Astrocyte (in vitro differentiated cells and primary cell): ENCODE measurements at regions not wholly inside any gene's neighbourhood (a gene's known extent, or its start where the extent isn't known, plus 50 kb on each side); places are given as distances from the start of the nearest gene placed in this dataset.
"Not testable (repeated sequence)": the region's sequence is repeated elsewhere in the genome, so short reads cannot be mapped to it uniquely, and the experiment has no call there.

ENCODE experiments used
- DNase-seq: peaks from one replicate; pipeline ENCODE4 v3.0.0-alpha.2; 2010; ENCODE audit warnings: low read depth
- FAIRE-seq: peaks from 2 replicates; lab custom pipeline; 2011; peaks lifted over from hg19 to GRCh38; lab: Jason Lieb, UNC
- H2AFZ ChIP-seq: 2 replicates; pipeline ENCODE4 v1.6.0; 2012; ENCODE audit warnings: low read depth, low read length, inconsistent platforms
- H3K27ac ChIP-seq: 2 replicates; pipeline ENCODE4 v1.5.1; 2011; ENCODE audit warnings: low read depth, low read length, inconsistent platforms
- H3K27me3 ChIP-seq: 2 replicates; pipeline ENCODE4 v1.6.0; 2011; ENCODE audit warnings: low read length, inconsistent platforms; ENCODE audit not compliant: insufficient read depth
- H3K36me3 ChIP-seq: 2 replicates; pipeline ENCODE4 v1.5.1; 2011; ENCODE audit warnings: low read length, inconsistent platforms; ENCODE audit not compliant: insufficient read depth
- H3K4me1 ChIP-seq: 2 replicates; pipeline ENCODE4 v1.5.1; 2011; ENCODE audit warnings: low read length, inconsistent platforms; ENCODE audit not compliant: insufficient read depth
- H3K4me2 ChIP-seq: 2 replicates; pipeline ENCODE4 v1.6.0; 2012; ENCODE audit warnings: low read length, inconsistent platforms
- H3K4me3 ChIP-seq: 2 replicates; pipeline ENCODE4 v1.5.1; 2011; ENCODE audit warnings: low read depth, mild to moderate bottlenecking, low read length, inconsistent platforms; ENCODE audit not compliant: insufficient read depth
- H3K79me2 ChIP-seq: 2 replicates; pipeline ENCODE4 v1.6.0; 2012; ENCODE audit warnings: mild to moderate bottlenecking, low read length, inconsistent platforms; ENCODE audit not compliant: insufficient read depth
- H3K9ac ChIP-seq: 2 replicates; pipeline ENCODE4 v1.6.0; 2012; ENCODE audit warnings: mild to moderate bottlenecking, low read length, inconsistent platforms
- H3K9me3 ChIP-seq: 2 replicates; pipeline ENCODE4 v1.5.1; 2012; ENCODE audit warnings: low read depth, mild to moderate bottlenecking, low read length, inconsistent platforms; ENCODE audit not compliant: insufficient read depth
- H4K20me1 ChIP-seq: 2 replicates; pipeline ENCODE4 v1.6.0; 2012; ENCODE audit warnings: low read length, inconsistent platforms; ENCODE audit not compliant: insufficient read depth
- H3K27ac Mint-ChIP-seq: one replicate; pipeline ENCODE4 v1.8.0; 2021; ENCODE audit warnings: mild to moderate bottlenecking, mixed read lengths; ENCODE audit not compliant: unreplicated experiment
- H3K27me3 Mint-ChIP-seq: one replicate; pipeline ENCODE4 v1.8.0; 2021; ENCODE audit warnings: low read depth, mixed read lengths; ENCODE audit not compliant: unreplicated experiment
- H3K36me3 Mint-ChIP-seq: one replicate; pipeline ENCODE4 v1.8.0; 2021; ENCODE audit warnings: low read depth, mixed read lengths; ENCODE audit not compliant: unreplicated experiment
- H3K4me1 Mint-ChIP-seq: one replicate; pipeline ENCODE4 v1.8.0; 2021; ENCODE audit warnings: low read depth, mixed read lengths; ENCODE audit not compliant: unreplicated experiment
- H3K4me3 Mint-ChIP-seq: one replicate; pipeline ENCODE4 v1.8.0; 2021; ENCODE audit warnings: mild to moderate bottlenecking, moderate library complexity, mixed read lengths; ENCODE audit not compliant: unreplicated experiment
- H3K9me3 Mint-ChIP-seq: one replicate; pipeline ENCODE4 v1.8.0; 2021; ENCODE audit warnings: mild to moderate bottlenecking, mixed read lengths; ENCODE audit not compliant: unreplicated experiment
- CTCF ChIP-seq: IDR thresholded peaks from 2 replicates; pipeline ENCODE4 v1.5.1; 2011; ENCODE audit warnings: low read depth, mild to moderate bottlenecking, inconsistent platforms, low read length, moderate library complexity; ENCODE audit not compliant: insufficient read depth
- EZH2 ChIP-seq: IDR thresholded peaks from 2 replicates; pipeline ENCODE4 v1.6.1; 2012; ENCODE audit warnings: mild to moderate bottlenecking, low read length, inconsistent platforms; ENCODE audit not compliant: insufficient read depth

GRCh38 chr10:117830205-117830604 is 216.5 kb downstream of the RAB11FIP2 start:
- Mint-ChIP-seq H3K27ac (no peak overlapping the region), H3K27me3 (peaks cover 2% of the 10 kb centered on the region), H3K4me3 (no peak overlapping the region), H3K9me3 (no peaks in the 10 kb centered on the region), H3K36me3 (no peaks in the 10 kb centered on the region), H3K4me1 (no peaks in the 10 kb centered on the region)
- Histone ChIP-seq H4K20me1 (no peaks in the 10 kb centered on the region), H3K36me3 (no peaks in the 10 kb centered on the region), H3K79me2 (no peaks in the 10 kb centered on the region), H3K9me3 (no peaks in the 10 kb centered on the region), H3K4me3 (no peak overlapping the region), H3K27me3 (no peaks in the 10 kb centered on the region), H3K4me2 (no peak overlapping the region), H3K4me1 (no peaks in the 10 kb centered on the region), H3K9ac (no peak overlapping the region), H2AFZ (no peak overlapping the region), H3K27ac (no peak overlapping the region)
- no peak for FAIRE-seq
- DNase-seq, result no peak
- TF ChIP-seq EZH2 (no peak), CTCF (no peak)

- H3K4me3 ChIP-seq, result no peak overlapping the region
- TF ChIP-seq EZH2 (no peak), CTCF (no peak)
These were observed 215.9 kb downstream of the RAB11FIP2 start for GRCh38 chr10:117830787-117831212.

GRCh38 chr10:117838500-117839498 is 207.9 kb downstream of the RAB11FIP2 start:
- H3K27me3 ChIP-seq, DNase-seq, H3K4me2 ChIP-seq, H2AFZ ChIP-seq, H3K79me2 ChIP-seq, H3K9me3 ChIP-seq, H3K36me3 Mint-ChIP-seq, H3K27ac Mint-ChIP-seq, H3K9ac ChIP-seq, FAIRE-seq, H4K20me1 ChIP-seq, H3K4me1 Mint-ChIP-seq, H3K9me3 Mint-ChIP-seq, H3K36me3 ChIP-seq, H3K4me3 Mint-ChIP-seq, H3K4me3 ChIP-seq, H3K27ac ChIP-seq, H3K4me1 ChIP-seq: not testable (repeated sequence)
- peaks cover 12% of the 10 kb centered on the region for H3K27me3 Mint-ChIP-seq

More at GRCh38 chr10:117830787-117831212, 215.9 kb downstream of the RAB11FIP2 start:
- H4K20me1 ChIP-seq, result no peaks in the 10 kb centered on the region
- FAIRE-seq, result no peak
- peak overlapping the region; percentile 50 for H3K4me2 ChIP-seq
- Mint-ChIP-seq H3K9me3 (no peaks in the 10 kb centered on the region), H3K4me3 (no peak overlapping the region), H3K36me3 (no peaks in the 10 kb centered on the region), H3K27me3 (peaks cover 2% of the 10 kb centered on the region), H3K4me1 (no peaks in the 10 kb centered on the region), H3K27ac (no peak overlapping the region)
- DNase-seq, result no peak
- H3K9ac ChIP-seq, result no peak overlapping the region
- no peaks in the 10 kb centered on the region for H3K79me2 ChIP-seq
- H3K4me1 ChIP-seq, result no peaks in the 10 kb centered on the region
- no peaks in the 10 kb centered on the region for H3K36me3 ChIP-seq
- peak overlapping the region; percentile 63 for H2AFZ ChIP-seq
- H3K27me3 ChIP-seq, result no peaks in the 10 kb centered on the region
- H3K9me3 ChIP-seq, result no peaks in the 10 kb centered on the region
- no peak overlapping the region for H3K27ac ChIP-seq

- H3K27me3 ChIP-seq, H3K9ac ChIP-seq, H3K4me2 ChIP-seq, H3K4me1 ChIP-seq, H2AFZ ChIP-seq, H3K9me3 ChIP-seq, H3K36me3 Mint-ChIP-seq, H3K4me3 ChIP-seq, H3K9me3 Mint-ChIP-seq, FAIRE-seq, H3K4me3 Mint-ChIP-seq, H3K36me3 ChIP-seq, H3K4me1 Mint-ChIP-seq, H3K27ac ChIP-seq, H4K20me1 ChIP-seq, H3K27ac Mint-ChIP-seq, H3K79me2 ChIP-seq, DNase-seq: not testable (repeated sequence)
- peaks cover 14% of the 10 kb centered on the region for H3K27me3 Mint-ChIP-seq
These were observed 190.3 kb downstream of the RAB11FIP2 start for GRCh38 chr10:117856426-117856825.
